Stimulated activated CD4-positive, alpha-beta T cell treated with anti-CD3 and anti-CD28 coated beads, Interleukin-12 subunit alpha, Interleukin-12 subunit beta, amount 100 ng/mL, for 48 hours (primary cell): ENCODE measurements at regions not wholly inside any gene's neighbourhood (a gene's known extent, or its start where the extent isn't known, plus 50 kb on each side); places are given as distances from the start of the nearest gene placed in this dataset.

Experiments
- DNase-seq, 3 donors: peaks; one replicate each; pipeline ENCODE4 v3.0.0-alpha.2; 2020; ENCODE audit warnings: low read depth in 2 of 3, low spot score in 1 of 3

- DNase-seq = no peak
Observed at GRCh38 chr7:131624536-131624935, 68.1 kb upstream of the PODXL start.

- no peak for DNase-seq
Observed at GRCh38 chr7:131623154-131623553, 66.7 kb upstream of the PODXL start.

DNA sequence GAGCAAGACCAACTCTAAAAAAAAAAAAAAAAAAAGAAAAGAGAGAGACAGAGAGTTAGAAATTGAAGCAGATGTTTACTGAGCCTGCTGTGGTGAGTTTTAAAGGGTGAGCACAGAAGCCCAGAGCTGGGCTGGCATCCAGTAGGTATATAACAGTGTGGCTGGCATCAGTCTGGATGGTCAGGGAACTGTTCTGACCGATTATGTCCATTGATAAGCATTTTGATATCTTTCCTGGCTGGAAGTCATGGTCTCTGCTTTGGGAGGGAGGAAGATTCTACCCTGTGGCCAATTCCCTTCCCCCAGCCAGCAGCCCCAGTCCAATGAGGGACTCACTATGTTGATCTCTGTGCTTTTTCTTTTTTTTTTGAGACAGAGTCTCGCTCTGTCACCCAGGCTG is 65.2 kb upstream of the PODXL start:
- no peak for DNase-seq

- no peak for DNase-seq
Observed at GRCh38 chr7:131620673-131621609, 64.5 kb upstream of the PODXL start.

DNA sequence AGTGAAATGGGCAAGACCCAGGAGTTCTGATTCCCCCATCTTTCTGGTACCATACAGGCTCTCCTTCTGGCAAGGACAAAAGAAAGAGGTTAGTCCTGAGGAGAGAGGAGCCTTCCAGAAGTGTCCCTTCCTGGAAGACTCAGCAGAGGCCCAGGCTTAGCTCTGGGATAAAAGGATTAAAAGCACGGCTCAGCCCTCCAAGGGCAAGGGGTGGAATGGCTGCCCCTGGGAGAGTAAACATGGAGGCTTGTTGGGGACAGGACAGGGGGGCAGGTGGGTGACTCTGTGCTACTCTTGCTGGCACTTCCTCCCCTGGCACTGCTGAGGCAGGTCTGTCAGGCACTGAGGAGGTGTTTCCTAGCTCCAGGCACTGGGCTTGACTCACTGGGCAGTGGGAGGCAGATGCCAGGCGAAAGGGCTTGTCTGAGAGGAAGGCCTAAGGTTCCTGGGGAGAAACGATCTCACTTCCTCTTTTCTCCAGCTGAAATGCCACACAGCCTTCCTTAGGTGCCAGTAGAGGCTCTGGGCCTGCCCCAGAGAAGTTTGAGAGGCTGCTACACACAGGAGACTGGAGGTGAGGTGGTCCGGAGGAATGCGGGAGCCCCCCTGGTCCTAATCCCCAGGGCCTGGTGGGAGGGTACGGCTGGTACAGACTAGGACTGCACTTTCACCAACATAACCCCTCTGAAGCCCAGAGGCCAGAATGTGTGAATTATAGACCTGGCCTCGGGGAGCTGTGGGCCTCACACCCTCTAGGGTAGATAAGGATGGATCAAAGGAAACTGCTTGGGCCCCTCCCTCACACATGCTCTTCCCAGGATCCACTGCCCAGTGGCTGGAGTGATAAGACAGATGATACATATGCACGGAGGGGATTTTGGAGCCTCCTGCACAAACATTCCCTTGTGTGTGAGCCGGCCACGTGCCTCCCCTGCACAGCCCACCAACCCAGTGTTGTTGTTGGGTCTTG is 63.2 kb upstream of the PODXL start:
- DNase-seq = no peak

DNA sequence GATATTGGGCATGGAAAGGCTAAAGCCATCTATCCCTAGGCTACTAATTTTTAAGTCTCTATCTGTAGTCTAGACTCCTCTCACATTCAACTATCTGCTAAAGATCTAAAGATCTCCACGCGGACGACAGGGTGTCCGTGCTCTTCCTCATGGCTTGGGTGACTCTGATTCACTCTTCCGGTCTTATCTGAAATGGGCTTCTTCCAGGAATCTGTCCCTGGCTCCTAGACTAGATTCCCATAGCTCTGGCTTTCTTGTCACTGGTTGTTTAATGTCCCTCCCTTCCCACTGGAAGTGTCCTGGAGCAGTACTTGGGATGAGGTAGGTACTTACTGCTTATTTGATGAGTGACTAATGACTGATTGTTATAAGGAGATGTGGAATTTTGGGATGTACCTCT is 62.0 kb upstream of the PODXL start:
- no peak for DNase-seq

GRCh38 chr7:131616487-131617200 is 60.2 kb upstream of the PODXL start:
- no peak for DNase-seq

- DNase-seq = no peak
Observed at GRCh38 chr7:131613909-131614308, 57.5 kb upstream of the PODXL start.

DNA sequence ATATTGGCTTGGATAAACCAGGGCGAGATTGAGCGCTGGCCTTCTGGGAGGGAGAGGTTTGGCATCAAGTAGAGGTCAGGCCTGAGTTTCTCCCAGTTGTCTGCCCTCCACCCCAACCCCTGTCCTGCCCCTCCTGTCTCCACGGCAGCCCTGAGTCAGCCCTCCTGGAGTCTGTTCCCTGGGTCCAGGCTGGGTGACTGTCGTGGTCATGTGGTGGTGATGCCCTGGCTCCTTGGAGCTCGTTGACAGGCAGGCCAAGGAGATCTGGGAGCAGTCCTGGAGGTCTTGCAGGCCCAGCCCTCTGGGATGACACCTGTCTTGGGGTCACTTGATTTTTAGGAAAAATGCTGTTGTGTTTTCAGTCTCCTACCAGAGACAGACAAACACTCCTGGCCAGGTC is 53.6 kb upstream of the PODXL start:
- DNase-seq = no peak

DNA sequence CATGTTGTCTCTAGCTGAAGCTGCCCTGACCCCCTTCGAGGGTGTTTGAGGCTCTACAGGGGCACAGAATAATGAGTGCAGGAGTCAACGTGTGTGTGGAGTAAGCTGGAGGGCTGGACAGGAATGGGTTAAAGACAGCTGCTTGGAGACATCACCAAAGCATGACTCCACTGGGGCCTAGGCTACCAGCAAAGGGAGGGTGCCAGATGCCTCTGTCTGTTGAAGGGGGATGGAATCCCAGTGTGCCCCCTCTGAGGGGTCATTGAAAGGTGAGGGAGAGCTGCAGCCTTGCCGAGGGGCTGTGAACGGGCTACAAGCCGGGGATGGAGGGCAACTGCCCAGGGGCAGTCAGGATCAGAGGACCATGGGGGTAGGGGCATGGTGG is 51.7 kb upstream of the PODXL start:
- DNase-seq = no peak

- DNase-seq = no peak
Observed at GRCh38 chr7:131607291-131608115, 51.1 kb upstream of the PODXL start.

GRCh38 chr7:131606346-131607290 is 50.2 kb upstream of the PODXL start:
- DNase-seq = peak in 1 of 3 donors; percentile 3
